WTC11 (cell line): ENCODE measurements at regions not wholly inside any gene's neighbourhood (a gene's known extent, or its start where the extent isn't known, plus 50 kb on each side); places are given as distances from the start of the nearest gene placed in this dataset.

Experiments used
- CREB1 ChIP-seq: sonication (generic); formaldehyde crosslinking; IDR thresholded peaks from 2 replicates; pipeline ENCODE4 v1.8.0; 2023; ENCODE audit warnings: mild to moderate bottlenecking, missing genetic modification reagents
- SMAD3 ChIP-seq: sonication (generic); formaldehyde crosslinking; IDR thresholded peaks from 2 replicates; pipeline ENCODE4 v1.8.0; 2022; ENCODE audit warnings: missing genetic modification reagents, mild to moderate bottlenecking, borderline replicate concordance
- ZNF423 ChIP-seq: fragments of 250-450 bp; sonication (Bioruptor Pico); IDR thresholded peaks from 2 replicates; pipeline ENCODE4 v2.1.2; 2022; ENCODE audit warnings: mild to moderate bottlenecking, moderate library complexity
- TF ChIP-seq, protein P1 (sequence below): fragments of 200-600 bp; IDR thresholded peaks from 2 replicates; pipeline ENCODE4 v1.8.0; 2022; ENCODE audit warnings: antibody characterized with exemption
- TF ChIP-seq, protein P2 (sequence below): sonication (generic); formaldehyde crosslinking; IDR thresholded peaks from 2 replicates; pipeline ENCODE4 v1.8.1; 2022; ENCODE audit warnings: low read depth, missing genetic modification reagents, borderline replicate concordance
- TF ChIP-seq, protein P3 (sequence below): sonication (generic); formaldehyde crosslinking; IDR thresholded peaks from 2 replicates; pipeline ENCODE4 v1.8.1; 2023; ENCODE audit warnings: mild to moderate bottlenecking, missing genetic modification reagents, moderate library complexity
- TF ChIP-seq, protein P4 (sequence below): fragments of 250-450 bp; sonication (Bioruptor Pico); IDR thresholded peaks from 2 replicates; pipeline ENCODE4 v1.9.0; 2021; ENCODE audit warnings: mild to moderate bottlenecking, borderline replicate concordance

DNA sequence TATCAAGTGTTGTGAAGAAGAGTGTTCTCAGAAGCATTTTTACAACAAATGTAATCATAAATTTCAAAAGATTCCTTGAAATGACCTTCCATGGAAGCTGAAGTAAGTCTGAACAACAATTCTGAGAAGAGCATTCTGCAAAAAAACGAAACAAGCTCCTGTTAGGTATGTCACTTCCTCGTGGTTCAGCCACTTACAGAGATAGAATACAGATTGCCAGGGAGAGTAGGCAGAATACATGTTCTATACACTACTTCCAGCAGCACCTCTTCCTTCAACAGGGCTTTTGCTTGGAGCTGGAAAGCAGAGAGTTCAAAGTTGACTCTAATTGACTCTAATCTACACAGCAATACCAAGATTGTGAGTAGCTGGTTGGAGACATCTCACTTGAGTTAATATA lies 274.5 kb downstream of the ADGRA3 start:
- TF ChIP-seq, protein P1, sequence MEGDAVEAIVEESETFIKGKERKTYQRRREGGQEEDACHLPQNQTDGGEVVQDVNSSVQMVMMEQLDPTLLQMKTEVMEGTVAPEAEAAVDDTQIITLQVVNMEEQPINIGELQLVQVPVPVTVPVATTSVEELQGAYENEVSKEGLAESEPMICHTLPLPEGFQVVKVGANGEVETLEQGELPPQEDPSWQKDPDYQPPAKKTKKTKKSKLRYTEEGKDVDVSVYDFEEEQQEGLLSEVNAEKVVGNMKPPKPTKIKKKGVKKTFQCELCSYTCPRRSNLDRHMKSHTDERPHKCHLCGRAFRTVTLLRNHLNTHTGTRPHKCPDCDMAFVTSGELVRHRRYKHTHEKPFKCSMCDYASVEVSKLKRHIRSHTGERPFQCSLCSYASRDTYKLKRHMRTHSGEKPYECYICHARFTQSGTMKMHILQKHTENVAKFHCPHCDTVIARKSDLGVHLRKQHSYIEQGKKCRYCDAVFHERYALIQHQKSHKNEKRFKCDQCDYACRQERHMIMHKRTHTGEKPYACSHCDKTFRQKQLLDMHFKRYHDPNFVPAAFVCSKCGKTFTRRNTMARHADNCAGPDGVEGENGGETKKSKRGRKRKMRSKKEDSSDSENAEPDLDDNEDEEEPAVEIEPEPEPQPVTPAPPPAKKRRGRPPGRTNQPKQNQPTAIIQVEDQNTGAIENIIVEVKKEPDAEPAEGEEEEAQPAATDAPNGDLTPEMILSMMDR: no peak
- TF ChIP-seq, protein P2, sequence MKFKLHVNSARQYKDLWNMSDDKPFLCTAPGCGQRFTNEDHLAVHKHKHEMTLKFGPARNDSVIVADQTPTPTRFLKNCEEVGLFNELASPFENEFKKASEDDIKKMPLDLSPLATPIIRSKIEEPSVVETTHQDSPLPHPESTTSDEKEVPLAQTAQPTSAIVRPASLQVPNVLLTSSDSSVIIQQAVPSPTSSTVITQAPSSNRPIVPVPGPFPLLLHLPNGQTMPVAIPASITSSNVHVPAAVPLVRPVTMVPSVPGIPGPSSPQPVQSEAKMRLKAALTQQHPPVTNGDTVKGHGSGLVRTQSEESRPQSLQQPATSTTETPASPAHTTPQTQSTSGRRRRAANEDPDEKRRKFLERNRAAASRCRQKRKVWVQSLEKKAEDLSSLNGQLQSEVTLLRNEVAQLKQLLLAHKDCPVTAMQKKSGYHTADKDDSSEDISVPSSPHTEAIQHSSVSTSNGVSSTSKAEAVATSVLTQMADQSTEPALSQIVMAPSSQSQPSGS (CRISPR knock-in tag): no peak
- TF ChIP-seq, protein P3, sequence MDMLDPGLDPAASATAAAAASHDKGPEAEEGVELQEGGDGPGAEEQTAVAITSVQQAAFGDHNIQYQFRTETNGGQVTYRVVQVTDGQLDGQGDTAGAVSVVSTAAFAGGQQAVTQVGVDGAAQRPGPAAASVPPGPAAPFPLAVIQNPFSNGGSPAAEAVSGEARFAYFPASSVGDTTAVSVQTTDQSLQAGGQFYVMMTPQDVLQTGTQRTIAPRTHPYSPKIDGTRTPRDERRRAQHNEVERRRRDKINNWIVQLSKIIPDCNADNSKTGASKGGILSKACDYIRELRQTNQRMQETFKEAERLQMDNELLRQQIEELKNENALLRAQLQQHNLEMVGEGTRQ (CRISPR knock-in tag): no peak
- TF ChIP-seq ZNF423 (no peak), CREB1 (no peak), SMAD3 (no peak)
- TF ChIP-seq, protein P4, sequence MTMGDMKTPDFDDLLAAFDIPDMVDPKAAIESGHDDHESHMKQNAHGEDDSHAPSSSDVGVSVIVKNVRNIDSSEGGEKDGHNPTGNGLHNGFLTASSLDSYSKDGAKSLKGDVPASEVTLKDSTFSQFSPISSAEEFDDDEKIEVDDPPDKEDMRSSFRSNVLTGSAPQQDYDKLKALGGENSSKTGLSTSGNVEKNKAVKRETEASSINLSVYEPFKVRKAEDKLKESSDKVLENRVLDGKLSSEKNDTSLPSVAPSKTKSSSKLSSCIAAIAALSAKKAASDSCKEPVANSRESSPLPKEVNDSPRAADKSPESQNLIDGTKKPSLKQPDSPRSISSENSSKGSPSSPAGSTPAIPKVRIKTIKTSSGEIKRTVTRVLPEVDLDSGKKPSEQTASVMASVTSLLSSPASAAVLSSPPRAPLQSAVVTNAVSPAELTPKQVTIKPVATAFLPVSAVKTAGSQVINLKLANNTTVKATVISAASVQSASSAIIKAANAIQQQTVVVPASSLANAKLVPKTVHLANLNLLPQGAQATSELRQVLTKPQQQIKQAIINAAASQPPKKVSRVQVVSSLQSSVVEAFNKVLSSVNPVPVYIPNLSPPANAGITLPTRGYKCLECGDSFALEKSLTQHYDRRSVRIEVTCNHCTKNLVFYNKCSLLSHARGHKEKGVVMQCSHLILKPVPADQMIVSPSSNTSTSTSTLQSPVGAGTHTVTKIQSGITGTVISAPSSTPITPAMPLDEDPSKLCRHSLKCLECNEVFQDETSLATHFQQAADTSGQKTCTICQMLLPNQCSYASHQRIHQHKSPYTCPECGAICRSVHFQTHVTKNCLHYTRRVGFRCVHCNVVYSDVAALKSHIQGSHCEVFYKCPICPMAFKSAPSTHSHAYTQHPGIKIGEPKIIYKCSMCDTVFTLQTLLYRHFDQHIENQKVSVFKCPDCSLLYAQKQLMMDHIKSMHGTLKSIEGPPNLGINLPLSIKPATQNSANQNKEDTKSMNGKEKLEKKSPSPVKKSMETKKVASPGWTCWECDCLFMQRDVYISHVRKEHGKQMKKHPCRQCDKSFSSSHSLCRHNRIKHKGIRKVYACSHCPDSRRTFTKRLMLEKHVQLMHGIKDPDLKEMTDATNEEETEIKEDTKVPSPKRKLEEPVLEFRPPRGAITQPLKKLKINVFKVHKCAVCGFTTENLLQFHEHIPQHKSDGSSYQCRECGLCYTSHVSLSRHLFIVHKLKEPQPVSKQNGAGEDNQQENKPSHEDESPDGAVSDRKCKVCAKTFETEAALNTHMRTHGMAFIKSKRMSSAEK (CRISPR knock-in tag): no peak
